HepG2 (cell line): ENCODE measurements at regions not wholly inside any gene's neighbourhood (a gene's known extent, or its start where the extent isn't known, plus 50 kb on each side); places are given as distances from the start of the nearest gene placed in this dataset.

Experiments used
- ATAC-seq: fragments of 200-7000 bp; cut with Tn5 transposase; 3 replicates; pipeline ENCODE4 v1.9.1; 2020; ENCODE audit warnings: mild to moderate bottlenecking, moderate library complexity
- BruUV-seq: library from RNA; stranded (reverse); fragments of 400-500 nt; replicated peaks from 2 replicates; lab custom pipeline; 2021; lab: Mats Ljungman, UMichigan
- CTCF ChIA-PET: fragments of 300-600 bp; formaldehyde crosslinking; extraction: SDS; loops from one replicate; lab custom pipeline; 2021; ENCODE audit warnings: low total read pairs, inconsistent platforms, low intra/inter-chr PET ratio; lab: Yijun Ruan, JAX
- POLR2A ChIA-PET: fragments of 350-600 bp; sonication (Branson Sonifier 250); formaldehyde crosslinking; loops from one replicate; lab custom pipeline; 2020; ENCODE audit warnings: antibody characterized with exemption, inconsistent platforms; lab: Yijun Ruan, JAX
- DNase-seq: peaks from one replicate; pipeline ENCODE4 v3.0.0-alpha.2; 2015; ENCODE audit warnings: low spot score
- FAIRE-seq: peaks from 3 replicates; lab custom pipeline; 2011; peaks lifted over from hg19 to GRCh38; lab: Jason Lieb, UNC
- H2AFZ ChIP-seq: one replicate; pipeline ENCODE4 v1.6.1; 2011; ENCODE audit warnings: low read length, inconsistent platforms
- H3K27ac ChIP-seq: fragments of 300-600 bp; 3 replicates; pipeline ENCODE4 v1.8.0; 2011; ENCODE audit warnings: mixed run types, mild to moderate bottlenecking, mixed read lengths, low read length, inconsistent platforms; ENCODE audit not compliant: insufficient read depth; ENCODE audit errors: extremely low read length
- H3K27me3 ChIP-seq, 2 experiments: fragments of 200-600 bp in 1 of 2; 2 replicates in 1 of 2; 3 replicates in 1 of 2; pipeline versions ENCODE4 v1.6.0 to v1.8.0; 2011; ENCODE audit warnings: low read length in 2 of 2, mild to moderate bottlenecking in 2 of 2, moderate library complexity in 2 of 2, inconsistent platforms in 1 of 2; ENCODE audit not compliant: insufficient read depth in 2 of 2, control insufficient read depth in 1 of 2
- H3K36me3 ChIP-seq, 2 experiments: fragments of 200-600 bp in 1 of 2; replicated peaks in 1 of 2; 2 replicates in 1 of 2; 3 replicates in 1 of 2; pipeline versions ENCODE4 v1.5.1 to v1.8.0; 2011; ENCODE audit warnings: low read length in 2 of 2, inconsistent platforms in 1 of 2; ENCODE audit not compliant: insufficient read depth in 2 of 2, control insufficient read depth in 1 of 2
- H3K4me1 ChIP-seq: 2 replicates; pipeline ENCODE4 v1.5.1; 2012; ENCODE audit warnings: low read length, inconsistent platforms; ENCODE audit not compliant: insufficient read depth
- H3K4me2 ChIP-seq: 2 replicates; pipeline ENCODE4 v1.6.0; 2011; ENCODE audit warnings: low read depth, low read length, inconsistent platforms
- H3K4me3 ChIP-seq, 3 experiments: fragments of 200-600 bp in 1 of 3; sonication (generic), shearing (Covaris generic) in 1 of 3; replicated peaks in 1 of 3; 2 replicates each; pipeline ENCODE4 v1.5.1; 2011 to 2016; ENCODE audit warnings: low read length in 3 of 3, inconsistent platforms in 2 of 3, low read depth in 2 of 3, mild to moderate bottlenecking in 2 of 3, control low read depth in 1 of 3, mixed read lengths in 1 of 3; ENCODE audit not compliant: insufficient read depth in 1 of 3
- H3K79me2 ChIP-seq: one replicate; pipeline ENCODE4 v1.6.1; 2011; ENCODE audit warnings: low read length, inconsistent platforms; ENCODE audit not compliant: insufficient read depth
- H3K9ac ChIP-seq: 2 replicates; pipeline ENCODE4 v1.6.0; 2011; ENCODE audit warnings: mild to moderate bottlenecking, low read depth, low read length, inconsistent platforms; ENCODE audit not compliant: insufficient read depth
- H3K9me3 ChIP-seq: 2 replicates; pipeline ENCODE4 v1.5.1; 2012; ENCODE audit warnings: mild to moderate bottlenecking, low read length
- H4K20me1 ChIP-seq: 2 replicates; pipeline ENCODE4 v1.6.0; 2011; ENCODE audit warnings: inconsistent platforms, mild to moderate bottlenecking, low read length, moderate library complexity; ENCODE audit not compliant: insufficient read depth
- CEBPG ChIP-seq: IDR thresholded peaks from 2 replicates; pipeline ENCODE4 v1.6.1; 2016
- CENPX ChIP-seq: sonication (generic); formaldehyde crosslinking; IDR thresholded peaks from 2 replicates; pipeline ENCODE4 v1.9.0; 2021; ENCODE audit warnings: mild to moderate bottlenecking, missing genetic modification reagents, moderate library complexity
- RBM22 ChIP-seq: fragments of 200-400 bp; formaldehyde crosslinking; optimal IDR thresholded peaks from 2 replicates; pipeline ENCODE3; 2017; ENCODE audit warnings: mild to moderate bottlenecking, low read length, moderate library complexity
- SOX5 ChIP-seq: IDR thresholded peaks from 2 replicates; pipeline ENCODE4 v1.6.1; 2016; ENCODE audit warnings: borderline replicate concordance
- ZBTB7B ChIP-seq: sonication (generic); formaldehyde crosslinking; IDR thresholded peaks from 2 replicates; pipeline ENCODE4 v1.4.0; 2020; ENCODE audit warnings: missing genetic modification reagents
- ZEB1 ChIP-seq: IDR thresholded peaks from 2 replicates; pipeline ENCODE4 v1.6.1; 2012; ENCODE audit warnings: mild to moderate bottlenecking, low read depth, inconsistent platforms; ENCODE audit not compliant: insufficient replicate concordance
- ZNF33B ChIP-seq: sonication (generic); formaldehyde crosslinking; IDR thresholded peaks from 2 replicates; pipeline ENCODE4 v1.5.1; 2020; ENCODE audit warnings: mild to moderate bottlenecking, missing genetic modification reagents
- ZNF569 ChIP-seq: sonication (generic); formaldehyde crosslinking; IDR thresholded peaks from 2 replicates; pipeline ENCODE4 v1.5.0; 2020; ENCODE audit warnings: mild to moderate bottlenecking, missing genetic modification reagents, moderate library complexity, borderline replicate concordance
- WGBS: methylation state at CpG from one replicate; pipeline ENCODE4 v1.1.6; 2017; ENCODE audit warnings: low lambda C conversion rate; 5-methylcytosine and 5-hydroxymethylcytosine counted together
- in situ Hi-C: cut with HindIII; loops from 2 replicates; pipeline ENCODE4 v1.10.0; 2017; ENCODE audit warnings: low pct_unique_long_range_greater_than_20kb; ENCODE audit not compliant: extremely low pct_ligation_motif_present
- intact Hi-C: fragments of 100-400 bp; cut with micrococcal nuclease; formaldehyde crosslinking; loops from one replicate; pipeline ENCODE4 v1.10.0; 2022; ENCODE audit not compliant: unreplicated experiment
- TF ChIP-seq, protein P1 (sequence below): sonication (generic); formaldehyde crosslinking; IDR thresholded peaks from 2 replicates; pipeline ENCODE4 v1.4.0; 2020; ENCODE audit warnings: mild to moderate bottlenecking, missing genetic modification reagents
- TF ChIP-seq, protein P2 (sequence below): sonication (generic); formaldehyde crosslinking; IDR thresholded peaks from 2 replicates; pipeline ENCODE4 v1.5.1; 2020; ENCODE audit warnings: mild to moderate bottlenecking, missing genetic modification reagents
- TF ChIP-seq, protein P3 (sequence below): sonication (generic); formaldehyde crosslinking; IDR thresholded peaks from 2 replicates; pipeline ENCODE4 v1.4.0; 2020; ENCODE audit warnings: missing genetic modification reagents
- TF ChIP-seq, protein P4 (sequence below): IDR thresholded peaks from 2 replicates; pipeline ENCODE4 v1.6.1; 2016; ENCODE audit warnings: missing compliant biosample characterization, missing genetic modification reagents, borderline replicate concordance
- TF ChIP-seq, protein P5 (sequence below): IDR thresholded peaks from 2 replicates; pipeline ENCODE4 v1.6.1; 2012; ENCODE audit warnings: inconsistent platforms

DNA sequence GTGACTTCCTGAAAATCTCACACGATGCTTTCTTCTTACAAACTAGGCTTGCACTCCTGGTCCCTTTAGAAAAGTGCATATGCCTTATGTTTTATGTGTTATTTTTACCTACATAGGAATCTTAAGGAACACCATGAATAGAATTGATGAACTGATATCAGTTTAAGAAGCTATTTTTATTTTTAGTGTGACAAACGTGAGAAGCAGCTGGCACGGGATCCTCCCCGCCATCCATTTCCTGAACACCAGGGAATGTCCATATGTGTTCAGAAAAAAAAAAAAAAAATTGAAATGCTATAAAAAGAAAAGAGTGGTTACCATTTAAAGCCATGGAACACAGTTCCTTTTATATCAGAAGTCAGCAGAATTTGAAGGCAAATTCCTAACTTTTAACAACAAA lies 1096.1 kb upstream of the PRKX start (continued):
- TF ChIP-seq, protein P1, sequence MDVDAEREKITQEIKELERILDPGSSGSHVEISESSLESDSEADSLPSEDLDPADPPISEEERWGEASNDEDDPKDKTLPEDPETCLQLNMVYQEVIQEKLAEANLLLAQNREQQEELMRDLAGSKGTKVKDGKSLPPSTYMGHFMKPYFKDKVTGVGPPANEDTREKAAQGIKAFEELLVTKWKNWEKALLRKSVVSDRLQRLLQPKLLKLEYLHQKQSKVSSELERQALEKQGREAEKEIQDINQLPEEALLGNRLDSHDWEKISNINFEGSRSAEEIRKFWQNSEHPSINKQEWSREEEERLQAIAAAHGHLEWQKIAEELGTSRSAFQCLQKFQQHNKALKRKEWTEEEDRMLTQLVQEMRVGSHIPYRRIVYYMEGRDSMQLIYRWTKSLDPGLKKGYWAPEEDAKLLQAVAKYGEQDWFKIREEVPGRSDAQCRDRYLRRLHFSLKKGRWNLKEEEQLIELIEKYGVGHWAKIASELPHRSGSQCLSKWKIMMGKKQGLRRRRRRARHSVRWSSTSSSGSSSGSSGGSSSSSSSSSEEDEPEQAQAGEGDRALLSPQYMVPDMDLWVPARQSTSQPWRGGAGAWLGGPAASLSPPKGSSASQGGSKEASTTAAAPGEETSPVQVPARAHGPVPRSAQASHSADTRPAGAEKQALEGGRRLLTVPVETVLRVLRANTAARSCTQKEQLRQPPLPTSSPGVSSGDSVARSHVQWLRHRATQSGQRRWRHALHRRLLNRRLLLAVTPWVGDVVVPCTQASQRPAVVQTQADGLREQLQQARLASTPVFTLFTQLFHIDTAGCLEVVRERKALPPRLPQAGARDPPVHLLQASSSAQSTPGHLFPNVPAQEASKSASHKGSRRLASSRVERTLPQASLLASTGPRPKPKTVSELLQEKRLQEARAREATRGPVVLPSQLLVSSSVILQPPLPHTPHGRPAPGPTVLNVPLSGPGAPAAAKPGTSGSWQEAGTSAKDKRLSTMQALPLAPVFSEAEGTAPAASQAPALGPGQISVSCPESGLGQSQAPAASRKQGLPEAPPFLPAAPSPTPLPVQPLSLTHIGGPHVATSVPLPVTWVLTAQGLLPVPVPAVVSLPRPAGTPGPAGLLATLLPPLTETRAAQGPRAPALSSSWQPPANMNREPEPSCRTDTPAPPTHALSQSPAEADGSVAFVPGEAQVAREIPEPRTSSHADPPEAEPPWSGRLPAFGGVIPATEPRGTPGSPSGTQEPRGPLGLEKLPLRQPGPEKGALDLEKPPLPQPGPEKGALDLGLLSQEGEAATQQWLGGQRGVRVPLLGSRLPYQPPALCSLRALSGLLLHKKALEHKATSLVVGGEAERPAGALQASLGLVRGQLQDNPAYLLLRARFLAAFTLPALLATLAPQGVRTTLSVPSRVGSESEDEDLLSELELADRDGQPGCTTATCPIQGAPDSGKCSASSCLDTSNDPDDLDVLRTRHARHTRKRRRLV, result no peak

DNA sequence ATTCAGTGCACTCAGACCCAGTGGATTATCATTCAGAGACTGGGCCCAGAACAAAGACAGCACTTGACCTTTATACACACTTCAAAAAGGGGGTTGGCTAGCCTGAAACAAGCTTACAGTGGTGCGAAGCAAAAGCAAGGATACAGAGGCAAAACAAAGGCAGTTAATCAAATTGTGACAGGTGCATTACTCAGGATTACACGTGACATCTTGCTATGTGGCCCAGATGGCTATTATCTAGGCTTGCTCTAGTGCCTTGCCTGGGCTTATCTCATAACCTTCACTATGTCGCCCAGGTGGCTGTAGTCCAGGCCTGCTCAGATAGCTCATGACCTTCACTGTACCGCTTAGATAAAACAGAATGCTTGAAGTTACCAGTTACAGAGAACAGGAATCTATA lies 1092.1 kb upstream of the PRKX start:
- 10% methylated on average over 2 of the region's 4 CpGs for WGBS
- H3K79me2 ChIP-seq, result no peaks in the 10 kb centered on the region
- H3K9me3 ChIP-seq, result no peaks in the 10 kb centered on the region; the same call in 1 of the 2 replicates
- no peaks in the 10 kb centered on the region for H3K36me3 ChIP-seq
- ChIA-PET CTCF (no interaction called here), POLR2A (no interaction called here)
- intact Hi-C loops (no loop called here), in situ Hi-C loops (no loop called here)
- no peak overlapping the region for H3K9ac ChIP-seq
- no peak overlapping the region for H3K27ac ChIP-seq
- no peaks in the 10 kb centered on the region for H3K4me1 ChIP-seq
- no peak overlapping the region for H3K4me2 ChIP-seq
- ATAC-seq, result no peak
- H2AFZ ChIP-seq, result no peak overlapping the region
- DNase-seq, result peak; percentile 0
- H3K4me3 ChIP-seq, result no peak overlapping the region
- BruUV-seq, result no TSS peak
- no peaks in the 10 kb centered on the region for H3K27me3 ChIP-seq
- no peak for FAIRE-seq
- H4K20me1 ChIP-seq, result no peaks in the 10 kb centered on the region
- TF ChIP-seq, protein P2, sequence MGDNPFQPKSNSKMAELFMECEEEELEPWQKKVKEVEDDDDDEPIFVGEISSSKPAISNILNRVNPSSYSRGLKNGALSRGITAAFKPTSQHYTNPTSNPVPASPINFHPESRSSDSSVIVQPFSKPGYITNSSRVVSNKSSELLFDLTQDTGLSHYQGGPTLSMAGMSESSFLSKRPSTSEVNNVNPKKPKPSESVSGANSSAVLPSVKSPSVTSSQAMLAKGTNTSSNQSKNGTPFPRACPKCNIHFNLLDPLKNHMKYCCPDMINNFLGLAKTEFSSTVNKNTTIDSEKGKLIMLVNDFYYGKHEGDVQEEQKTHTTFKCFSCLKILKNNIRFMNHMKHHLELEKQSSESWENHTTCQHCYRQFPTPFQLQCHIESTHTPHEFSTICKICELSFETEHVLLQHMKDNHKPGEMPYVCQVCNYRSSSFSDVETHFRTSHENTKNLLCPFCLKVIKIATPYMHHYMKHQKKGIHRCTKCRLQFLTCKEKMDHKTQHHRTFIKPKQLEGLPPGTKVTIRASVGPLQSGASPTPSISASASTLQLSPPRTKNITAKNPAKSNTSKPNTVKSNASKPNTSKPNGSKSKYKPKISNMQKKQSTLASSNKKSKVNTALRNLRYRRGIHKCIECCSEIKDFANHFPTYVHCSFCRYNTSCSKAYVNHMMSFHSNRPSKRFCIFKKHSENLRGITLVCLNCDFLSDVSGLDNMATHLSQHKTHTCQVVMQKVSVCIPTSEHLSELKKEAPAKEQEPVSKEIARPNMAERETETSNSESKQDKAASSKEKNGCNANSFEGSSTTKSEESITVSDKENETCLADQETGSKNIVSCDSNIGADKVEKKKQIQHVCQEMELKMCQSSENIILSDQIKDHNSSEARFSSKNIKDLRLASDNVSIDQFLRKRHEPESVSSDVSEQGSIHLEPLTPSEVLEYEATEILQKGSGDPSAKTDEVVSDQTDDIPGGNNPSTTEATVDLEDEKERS (CRISPR knock-in tag), result no peak
- no peak for TF ChIP-seq SOX5 (CRISPR knock-in tag)
- TF ChIP-seq, protein P3, sequence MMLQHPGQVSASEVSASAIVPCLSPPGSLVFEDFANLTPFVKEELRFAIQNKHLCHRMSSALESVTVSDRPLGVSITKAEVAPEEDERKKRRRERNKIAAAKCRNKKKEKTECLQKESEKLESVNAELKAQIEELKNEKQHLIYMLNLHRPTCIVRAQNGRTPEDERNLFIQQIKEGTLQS (CRISPR knock-in tag), result no peak
- TF ChIP-seq, protein P4, sequence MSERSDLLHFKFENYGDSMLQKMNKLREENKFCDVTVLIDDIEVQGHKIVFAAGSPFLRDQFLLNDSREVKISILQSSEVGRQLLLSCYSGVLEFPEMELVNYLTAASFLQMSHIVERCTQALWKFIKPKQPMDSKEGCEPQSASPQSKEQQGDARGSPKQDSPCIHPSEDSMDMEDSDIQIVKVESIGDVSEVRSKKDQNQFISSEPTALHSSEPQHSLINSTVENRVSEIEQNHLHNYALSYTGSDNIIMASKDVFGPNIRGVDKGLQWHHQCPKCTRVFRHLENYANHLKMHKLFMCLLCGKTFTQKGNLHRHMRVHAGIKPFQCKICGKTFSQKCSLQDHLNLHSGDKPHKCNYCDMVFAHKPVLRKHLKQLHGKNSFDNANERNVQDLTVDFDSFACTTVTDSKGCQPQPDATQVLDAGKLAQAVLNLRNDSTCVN (CRISPR knock-in tag), result no peak
- TF ChIP-seq ZNF569, result no peak
- TF ChIP-seq CEBPG (CRISPR knock-in tag), result no peak
- no peak for TF ChIP-seq CENPX (CRISPR knock-in tag)
- TF ChIP-seq RBM22, result no peak
- TF ChIP-seq ZBTB7B (CRISPR knock-in tag), result no peak
- no peak for TF ChIP-seq ZNF33B (CRISPR knock-in tag)
- TF ChIP-seq ZEB1, result no peak
- TF ChIP-seq, protein P5, sequence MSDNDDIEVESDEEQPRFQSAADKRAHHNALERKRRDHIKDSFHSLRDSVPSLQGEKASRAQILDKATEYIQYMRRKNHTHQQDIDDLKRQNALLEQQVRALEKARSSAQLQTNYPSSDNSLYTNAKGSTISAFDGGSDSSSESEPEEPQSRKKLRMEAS, result no peak
